Activated T-cell treated with anti-CD3 and anti-CD28 coated beads, Interleukin-2, amount 50 U/mL, for 24 hours (primary cell): ENCODE measurements at regions not wholly inside any gene's neighbourhood (a gene's known extent, or its start where the extent isn't known, plus 50 kb on each side); places are given as distances from the start of the nearest gene placed in this dataset.

ENCODE experiments used
- DNase-seq: peaks from one replicate; pipeline ENCODE4 v3.0.0-alpha.2; 2020
- H3K27ac Mint-ChIP-seq: 2 replicates; pipeline ENCODE4 v1.8.0; 2020; ENCODE audit warnings: mild to moderate bottlenecking, mixed read lengths
- H3K27me3 Mint-ChIP-seq: 2 replicates; pipeline ENCODE4 v1.8.0; 2020; ENCODE audit warnings: mixed read lengths
- H3K36me3 Mint-ChIP-seq: 2 replicates; pipeline ENCODE4 v1.8.0; 2020; ENCODE audit warnings: low read depth, mixed read lengths
- H3K4me1 Mint-ChIP-seq: 2 replicates; pipeline ENCODE4 v1.8.0; 2020; ENCODE audit warnings: low read depth, mixed read lengths
- H3K4me3 Mint-ChIP-seq: 2 replicates; pipeline ENCODE4 v1.8.0; 2020; ENCODE audit warnings: mild to moderate bottlenecking, moderate library complexity, mixed read lengths
- H3K9me3 Mint-ChIP-seq: 2 replicates; pipeline ENCODE4 v1.8.0; 2020; ENCODE audit warnings: mixed read lengths

GRCh38 chr3:14278799-14279625, 100.4 kb downstream of the LSM3 start:
- Mint-ChIP-seq H3K4me1 (no peaks in the 10 kb centered on the region), H3K36me3 (no peaks in the 10 kb centered on the region), H3K27ac (no peak overlapping the region), H3K27me3 (no peaks in the 10 kb centered on the region), H3K9me3 (no peaks in the 10 kb centered on the region), H3K4me3 (no peak overlapping the region)
- DNase-seq = no peak

GRCh38 chr3:14279626-14280061, 101.0 kb downstream of the LSM3 start:
- Mint-ChIP-seq H3K4me3 (no peak overlapping the region), H3K9me3 (no peaks in the 10 kb centered on the region), H3K27ac (no peak overlapping the region), H3K27me3 (no peaks in the 10 kb centered on the region), H3K36me3 (no peaks in the 10 kb centered on the region), H3K4me1 (no peaks in the 10 kb centered on the region)
- no peak for DNase-seq

DNA sequence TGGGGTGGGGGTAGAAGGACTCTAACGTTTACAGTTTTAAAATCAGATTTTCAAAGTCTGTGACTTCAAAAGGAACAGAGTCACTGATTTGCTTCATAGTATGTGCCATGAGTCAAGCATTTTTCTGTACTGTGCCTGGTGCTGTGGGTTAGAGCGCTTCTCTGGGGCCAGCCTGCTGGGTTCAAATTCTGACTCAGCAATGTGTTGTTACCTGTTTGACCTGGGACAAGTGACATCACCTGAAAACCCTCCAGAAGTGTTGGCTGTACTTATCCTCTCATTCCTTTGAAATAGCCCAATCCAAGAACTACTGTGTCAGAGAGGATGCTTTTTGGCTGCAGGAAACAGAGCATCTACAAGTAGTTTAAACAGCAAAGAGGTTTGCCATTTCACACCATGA, 101.7 kb downstream of the LSM3 start:
- Mint-ChIP-seq H3K27ac (no peak overlapping the region), H3K9me3 (no peaks in the 10 kb centered on the region), H3K4me3 (no peak overlapping the region), H3K36me3 (no peaks in the 10 kb centered on the region), H3K4me1 (no peaks in the 10 kb centered on the region), H3K27me3 (no peaks in the 10 kb centered on the region)
- DNase-seq = no peak

DNA sequence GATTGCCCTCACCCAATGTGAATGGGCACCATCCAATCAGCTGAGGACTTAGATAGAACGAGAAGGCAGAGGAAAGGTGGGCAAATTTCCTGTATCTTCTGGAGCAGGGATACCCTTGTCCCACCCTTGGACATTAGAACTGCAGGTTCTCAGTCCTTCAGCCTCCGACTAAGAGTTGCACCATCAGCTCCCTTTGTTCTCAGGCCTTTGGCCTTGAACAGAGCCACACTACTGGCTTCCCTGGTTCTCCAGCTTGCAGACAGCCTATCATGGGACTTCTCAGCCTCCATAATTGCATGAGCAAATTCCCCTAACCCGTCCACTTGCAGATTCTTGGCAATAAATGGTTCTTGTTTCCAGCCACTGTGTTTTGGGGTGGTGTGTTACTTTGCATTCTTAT, 102.4 kb downstream of the LSM3 start:
- Mint-ChIP-seq H3K4me3 (no peak overlapping the region), H3K9me3 (no peaks in the 10 kb centered on the region), H3K36me3 (no peaks in the 10 kb centered on the region), H3K4me1 (no peaks in the 10 kb centered on the region), H3K27me3 (no peaks in the 10 kb centered on the region), H3K27ac (no peak overlapping the region)
- DNase-seq = no peak

GRCh38 chr3:14282001-14282705, 103.5 kb downstream of the LSM3 start:
- Mint-ChIP-seq H3K27ac (no peak overlapping the region), H3K36me3 (no peaks in the 10 kb centered on the region), H3K4me3 (no peak overlapping the region), H3K9me3 (no peaks in the 10 kb centered on the region), H3K27me3 (no peaks in the 10 kb centered on the region), H3K4me1 (no peaks in the 10 kb centered on the region)
- no peak for DNase-seq

DNA sequence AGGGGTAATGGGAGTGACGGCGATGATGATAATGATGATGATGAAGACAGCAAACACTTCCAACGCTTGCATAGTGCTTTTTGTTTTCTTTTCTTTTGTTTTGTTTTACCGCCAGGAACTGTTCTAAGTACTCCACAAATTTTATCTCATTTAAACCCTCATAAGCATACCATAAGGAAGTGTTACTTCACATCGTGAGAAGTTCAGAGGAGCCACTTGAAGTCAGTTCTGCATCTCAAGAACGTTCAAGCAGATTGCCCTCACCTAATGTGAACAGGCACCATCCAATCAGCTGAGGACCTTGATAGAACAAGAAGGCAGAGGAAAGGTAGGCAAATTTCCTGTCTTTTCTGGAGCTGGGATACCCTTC, 104.1 kb downstream of the LSM3 start:
- no peak for DNase-seq
- H3K27ac Mint-ChIP-seq = no peak overlapping the region
- no peaks in the 10 kb centered on the region for H3K9me3 Mint-ChIP-seq
- H3K27me3 Mint-ChIP-seq = no peaks in the 10 kb centered on the region
- no peak overlapping the region for H3K4me3 Mint-ChIP-seq
- no peaks in the 10 kb centered on the region for H3K4me1 Mint-ChIP-seq
- H3K36me3 Mint-ChIP-seq = no peaks in the 10 kb centered on the region

DNA sequence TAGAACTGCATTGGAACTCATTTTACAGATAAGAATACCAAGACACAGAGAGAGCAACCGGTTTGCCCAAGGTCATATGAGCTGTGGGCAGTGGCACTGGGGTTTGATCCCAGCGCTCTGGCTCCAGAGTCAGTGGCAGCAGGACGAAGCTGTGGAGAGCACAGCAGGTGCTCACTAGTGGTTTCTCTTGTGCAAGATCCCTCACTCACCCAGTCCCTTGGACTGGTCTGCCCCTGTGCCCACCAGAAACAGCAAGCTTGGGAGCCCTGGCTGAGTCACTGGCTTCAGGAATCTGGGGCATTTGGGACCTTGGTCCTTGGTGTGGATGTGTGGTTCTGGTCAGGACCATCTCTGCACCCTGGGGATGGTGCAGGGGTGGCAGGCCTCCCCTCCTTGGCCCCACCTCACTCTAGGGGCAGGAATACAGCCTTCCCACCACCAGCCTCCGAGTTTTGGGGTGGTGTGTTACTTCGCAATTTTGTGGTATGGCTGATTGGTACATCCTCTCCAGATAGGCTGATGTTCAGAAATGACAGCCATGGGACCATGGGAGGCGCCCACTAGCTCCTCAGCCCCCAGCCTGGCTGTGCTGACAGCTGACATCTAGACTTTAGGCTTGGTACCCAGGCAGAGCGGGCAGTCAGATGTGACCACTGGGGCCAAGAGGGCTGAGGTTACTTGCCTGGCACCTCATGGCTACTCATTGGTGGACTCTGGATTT, 104.6 kb downstream of the LSM3 start:
- Mint-ChIP-seq H3K4me1 (no peaks in the 10 kb centered on the region), H3K27ac (no peak overlapping the region), H3K36me3 (no peaks in the 10 kb centered on the region), H3K9me3 (no peaks in the 10 kb centered on the region), H3K4me3 (no peak overlapping the region), H3K27me3 (no peaks in the 10 kb centered on the region)
- no peak for DNase-seq

- no peak overlapping the region for H3K27ac Mint-ChIP-seq
- no peaks in the 10 kb centered on the region for H3K9me3 Mint-ChIP-seq
- H3K4me1 Mint-ChIP-seq = no peaks in the 10 kb centered on the region
- DNase-seq = no peak
- H3K4me3 Mint-ChIP-seq = no peak overlapping the region
- no peaks in the 10 kb centered on the region for H3K27me3 Mint-ChIP-seq
- H3K36me3 Mint-ChIP-seq = no peaks in the 10 kb centered on the region
Observed at GRCh38 chr3:14283813-14284438, 105.3 kb downstream of the LSM3 start.

DNA sequence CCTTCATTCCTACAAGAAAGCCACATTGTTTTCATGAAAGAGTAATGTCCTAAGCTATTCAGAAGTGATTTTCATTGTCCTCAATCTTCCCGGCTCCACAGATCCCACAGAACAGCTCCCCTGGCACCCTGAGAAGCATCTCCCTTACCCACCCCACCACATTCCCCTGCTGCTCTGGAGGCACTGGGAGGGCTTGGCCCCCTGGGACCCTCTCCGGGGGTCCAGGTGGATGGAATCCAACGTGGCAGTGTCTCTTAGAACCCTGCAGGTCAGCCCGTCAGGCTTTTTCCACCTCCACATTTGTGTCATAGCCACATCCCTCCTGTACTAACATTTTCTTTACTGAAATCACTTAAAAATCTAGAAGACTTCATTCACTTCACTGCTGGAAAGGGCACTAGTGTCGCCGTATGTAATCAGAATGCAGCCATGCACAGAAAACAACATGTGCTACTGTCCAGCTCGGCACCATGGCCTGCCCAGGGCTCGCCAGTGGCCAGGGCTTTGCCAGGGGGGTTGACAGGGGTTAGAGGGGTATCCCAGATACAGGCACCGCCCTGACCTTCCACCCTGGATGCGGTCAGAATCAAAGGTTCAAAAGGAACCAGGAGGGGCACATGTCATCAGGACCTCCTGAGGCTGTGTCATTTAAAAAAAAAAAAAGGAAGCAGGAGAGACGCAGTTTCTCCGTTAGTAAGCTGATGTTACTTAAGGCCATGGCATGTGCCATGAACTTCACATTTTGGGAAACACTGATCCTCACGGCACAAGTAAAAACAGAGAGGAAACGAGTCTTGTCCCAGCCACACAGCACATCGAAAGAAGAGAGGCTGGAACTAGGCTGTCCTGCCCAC, 106.3 kb downstream of the LSM3 start:
- no peaks in the 10 kb centered on the region for H3K4me1 Mint-ChIP-seq
- H3K4me3 Mint-ChIP-seq = no peak overlapping the region
- H3K27ac Mint-ChIP-seq = no peak overlapping the region
- no peaks in the 10 kb centered on the region for H3K9me3 Mint-ChIP-seq
- no peaks in the 10 kb centered on the region for H3K27me3 Mint-ChIP-seq
- H3K36me3 Mint-ChIP-seq = no peaks in the 10 kb centered on the region
- no peak for DNase-seq

DNA sequence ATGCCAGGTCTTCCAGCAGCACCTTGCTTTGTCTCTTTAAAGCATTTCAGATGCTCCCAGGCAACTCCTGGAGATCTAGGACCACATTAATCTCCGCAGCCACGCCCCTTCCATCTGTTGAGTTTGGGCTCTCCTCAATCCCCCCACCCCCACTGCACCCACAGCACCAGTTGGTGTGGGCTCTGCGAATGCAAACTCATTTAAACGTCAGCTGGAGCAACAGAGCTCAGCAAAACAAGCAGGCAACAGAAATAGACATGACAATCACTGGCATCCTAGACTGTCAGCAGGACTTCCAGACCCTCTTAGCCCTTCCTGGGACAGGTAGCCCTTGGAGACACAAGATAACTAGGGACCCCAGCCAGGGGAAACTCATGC, 106.9 kb downstream of the LSM3 start:
- Mint-ChIP-seq H3K27ac (no peak overlapping the region), H3K9me3 (no peaks in the 10 kb centered on the region), H3K4me3 (no peak overlapping the region), H3K27me3 (no peaks in the 10 kb centered on the region), H3K36me3 (no peaks in the 10 kb centered on the region), H3K4me1 (no peaks in the 10 kb centered on the region)
- DNase-seq = no peak

DNA sequence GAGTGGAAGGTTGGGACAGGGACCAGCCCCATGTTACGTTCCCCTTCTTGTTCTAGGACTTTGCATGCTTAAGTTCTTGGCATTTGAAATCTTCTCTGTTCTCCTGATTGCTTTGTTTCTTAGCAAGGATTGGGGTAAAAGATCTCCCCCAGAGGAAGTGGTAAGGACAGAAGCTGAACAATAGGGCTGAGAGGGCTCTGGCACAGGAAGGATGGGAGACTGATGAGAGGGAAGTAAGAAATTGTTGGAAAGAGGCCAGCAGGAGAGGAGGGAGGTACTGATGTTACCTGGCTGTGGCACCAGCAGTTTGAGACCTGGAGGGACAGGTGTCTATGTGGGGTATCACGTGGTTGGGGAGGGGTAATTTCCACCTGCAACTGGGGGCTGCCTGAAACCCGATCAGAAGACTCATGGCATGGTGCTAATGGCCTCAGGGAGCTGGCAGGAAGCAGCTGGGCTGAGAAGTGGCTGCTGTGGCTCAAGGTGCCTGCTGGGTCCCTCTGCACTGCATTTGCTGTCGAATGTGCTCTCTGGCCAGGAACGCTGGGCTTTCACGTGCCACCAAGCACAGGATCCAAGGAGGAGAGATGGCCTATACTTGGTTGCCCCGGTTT, 108.4 kb downstream of the LSM3 start:
- H3K27ac Mint-ChIP-seq = no peak overlapping the region
- no peaks in the 10 kb centered on the region for H3K36me3 Mint-ChIP-seq
- H3K9me3 Mint-ChIP-seq = no peaks in the 10 kb centered on the region
- no peak for DNase-seq
- H3K27me3 Mint-ChIP-seq = no peaks in the 10 kb centered on the region
- no peak overlapping the region for H3K4me3 Mint-ChIP-seq
- H3K4me1 Mint-ChIP-seq = no peaks in the 10 kb centered on the region

GRCh38 chr3:14288177-14288788, 109.7 kb downstream of the LSM3 start:
- H3K36me3 Mint-ChIP-seq = no peaks in the 10 kb centered on the region
- no peaks in the 10 kb centered on the region for H3K4me1 Mint-ChIP-seq
- H3K9me3 Mint-ChIP-seq = no peaks in the 10 kb centered on the region
- H3K4me3 Mint-ChIP-seq = no peak overlapping the region
- H3K27me3 Mint-ChIP-seq = no peaks in the 10 kb centered on the region
- H3K27ac Mint-ChIP-seq = no peak overlapping the region
- DNase-seq = no peak

DNA sequence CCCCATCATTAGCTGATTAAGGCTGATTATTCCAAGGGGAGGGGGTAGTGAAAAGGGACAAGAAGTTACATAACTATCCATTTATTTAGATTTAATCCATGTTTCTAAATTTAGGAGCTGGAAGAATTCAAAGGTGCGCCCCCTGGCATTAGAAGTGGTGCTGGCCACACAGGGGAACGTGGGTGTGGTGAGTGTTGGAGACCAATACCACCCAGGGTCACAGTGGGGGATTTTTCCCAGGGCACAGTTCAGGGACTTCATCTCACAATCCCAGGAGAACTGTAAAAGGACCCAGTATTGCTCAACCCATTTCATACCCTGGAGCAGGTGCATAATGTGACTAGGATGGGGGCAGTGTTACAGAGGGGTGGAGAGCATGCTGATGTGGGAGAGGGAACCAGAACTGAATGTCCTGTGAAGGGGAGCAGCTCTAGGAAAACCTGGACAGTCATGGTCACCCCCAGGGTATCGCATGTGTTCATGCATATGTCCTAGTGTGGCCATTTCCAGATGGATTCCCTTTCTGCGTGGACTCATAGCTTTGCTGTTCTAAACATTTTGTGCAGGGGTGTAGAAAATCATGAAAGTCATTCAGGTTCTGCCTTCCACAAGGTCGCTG, 110.3 kb downstream of the LSM3 start:
- no peaks in the 10 kb centered on the region for H3K9me3 Mint-ChIP-seq
- H3K36me3 Mint-ChIP-seq = no peaks in the 10 kb centered on the region
- H3K4me3 Mint-ChIP-seq = no peak overlapping the region
- H3K4me1 Mint-ChIP-seq = no peaks in the 10 kb centered on the region
- no peaks in the 10 kb centered on the region for H3K27me3 Mint-ChIP-seq
- DNase-seq = no peak
- no peak overlapping the region for H3K27ac Mint-ChIP-seq
